ENCODE measurements at regions not wholly inside any gene's neighbourhood (a gene's known extent, or its start where the extent isn't known, plus 50 kb on each side); places are given as distances from the start of the nearest gene placed in this dataset.

DNA sequence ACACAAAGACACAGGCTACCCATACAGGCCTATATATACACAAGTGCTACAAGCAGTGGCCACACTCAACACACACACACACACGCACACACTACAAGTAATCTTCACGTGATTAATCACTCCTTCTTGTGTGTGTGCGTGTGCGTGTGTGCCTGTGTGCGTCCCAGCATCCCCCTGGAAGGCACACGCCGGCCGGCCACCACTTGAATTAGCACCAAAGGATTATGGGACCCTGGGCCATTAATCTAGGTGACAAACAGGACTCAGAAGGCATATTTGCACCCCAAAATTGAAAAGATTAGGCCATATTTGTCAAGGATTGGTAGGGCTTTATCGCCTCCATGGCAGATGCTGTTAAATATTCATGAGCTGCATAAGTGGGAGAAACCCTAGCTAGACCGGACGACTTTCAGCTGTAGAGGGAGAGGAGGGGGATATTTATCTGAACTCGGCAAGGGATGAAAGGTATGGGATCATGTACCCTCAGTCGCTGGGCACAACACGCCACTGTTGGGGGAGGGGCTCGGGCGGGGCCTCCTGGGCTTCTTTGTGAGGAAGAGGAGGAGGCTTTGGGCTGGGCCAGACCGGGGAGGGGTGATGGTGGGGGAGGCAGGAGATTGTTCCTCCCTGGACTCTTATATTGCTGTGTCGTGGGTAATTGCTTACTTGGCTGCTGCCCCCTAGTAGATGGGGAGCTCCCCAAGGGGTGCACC lies 89.6 kb upstream of the LHX5 start:
- H3K4me3 ChIP-seq = no peak overlapping the region
- TF ChIP-seq, protein P1, sequence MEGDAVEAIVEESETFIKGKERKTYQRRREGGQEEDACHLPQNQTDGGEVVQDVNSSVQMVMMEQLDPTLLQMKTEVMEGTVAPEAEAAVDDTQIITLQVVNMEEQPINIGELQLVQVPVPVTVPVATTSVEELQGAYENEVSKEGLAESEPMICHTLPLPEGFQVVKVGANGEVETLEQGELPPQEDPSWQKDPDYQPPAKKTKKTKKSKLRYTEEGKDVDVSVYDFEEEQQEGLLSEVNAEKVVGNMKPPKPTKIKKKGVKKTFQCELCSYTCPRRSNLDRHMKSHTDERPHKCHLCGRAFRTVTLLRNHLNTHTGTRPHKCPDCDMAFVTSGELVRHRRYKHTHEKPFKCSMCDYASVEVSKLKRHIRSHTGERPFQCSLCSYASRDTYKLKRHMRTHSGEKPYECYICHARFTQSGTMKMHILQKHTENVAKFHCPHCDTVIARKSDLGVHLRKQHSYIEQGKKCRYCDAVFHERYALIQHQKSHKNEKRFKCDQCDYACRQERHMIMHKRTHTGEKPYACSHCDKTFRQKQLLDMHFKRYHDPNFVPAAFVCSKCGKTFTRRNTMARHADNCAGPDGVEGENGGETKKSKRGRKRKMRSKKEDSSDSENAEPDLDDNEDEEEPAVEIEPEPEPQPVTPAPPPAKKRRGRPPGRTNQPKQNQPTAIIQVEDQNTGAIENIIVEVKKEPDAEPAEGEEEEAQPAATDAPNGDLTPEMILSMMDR (IDR thresholded peaks at IDR 0.05) = no peak
- DNase-seq = no peak
- H3K27ac ChIP-seq = no peak overlapping the region
- no peaks in the 10 kb centered on the region for H3K4me1 ChIP-seq
- ATAC-seq = no peak
- peaks cover 0 to 49% (median 32%) of the 10 kb centered on the region in 7 donors for H3K27me3 ChIP-seq
- H3K9me3 ChIP-seq = peaks cover 0 to 1% (median 0%) of the 10 kb centered on the region in 11 donors
- no peaks in the 10 kb centered on the region for H3K36me3 ChIP-seq
- intact Hi-C loops (cut with DNase I) = no loop called here
- 56 to 66% methylated on average over 18 of the region's 18 CpGs for WGBS, 2 donors

DNA sequence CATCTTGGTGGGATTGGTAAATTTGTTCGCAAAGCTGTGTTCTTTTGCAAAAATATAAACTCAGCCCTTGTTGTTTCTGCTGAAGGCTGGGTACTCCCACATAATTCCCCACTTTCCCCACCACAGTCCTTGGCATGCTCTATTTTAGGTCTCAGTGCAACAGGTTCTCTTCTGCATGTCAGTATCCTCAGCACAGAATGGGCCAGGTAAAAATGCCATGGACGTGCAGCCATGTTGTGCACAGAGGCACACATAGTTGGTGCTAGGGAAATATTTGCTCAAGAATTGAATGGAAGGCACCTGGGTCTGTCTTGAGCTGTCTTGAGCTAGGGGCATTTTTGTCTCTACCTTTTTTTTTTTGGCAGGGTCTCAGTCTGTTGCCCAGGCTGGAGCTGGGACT lies 87.8 kb upstream of the LHX5 start:
- no peaks in the 10 kb centered on the region for H3K36me3 ChIP-seq
- no peak overlapping the region for H3K27ac ChIP-seq
- intact Hi-C loops (cut with DNase I) = no loop called here
- no peak for ATAC-seq
- TF ChIP-seq, protein P1 (IDR thresholded peaks at IDR 0.05) = no peak
- no peak overlapping the region for H3K4me3 ChIP-seq
- peaks cover 0 to 52% (median 31%) of the 10 kb centered on the region in 7 donors for H3K27me3 ChIP-seq
- 80 to 83% methylated on average over 2 of the region's 2 CpGs for WGBS, 2 donors
- no peak for DNase-seq
- peaks cover 0 to 9% (median 0%) of the 10 kb centered on the region in 11 donors for H3K9me3 ChIP-seq
- H3K4me1 ChIP-seq = no peaks in the 10 kb centered on the region

DNA sequence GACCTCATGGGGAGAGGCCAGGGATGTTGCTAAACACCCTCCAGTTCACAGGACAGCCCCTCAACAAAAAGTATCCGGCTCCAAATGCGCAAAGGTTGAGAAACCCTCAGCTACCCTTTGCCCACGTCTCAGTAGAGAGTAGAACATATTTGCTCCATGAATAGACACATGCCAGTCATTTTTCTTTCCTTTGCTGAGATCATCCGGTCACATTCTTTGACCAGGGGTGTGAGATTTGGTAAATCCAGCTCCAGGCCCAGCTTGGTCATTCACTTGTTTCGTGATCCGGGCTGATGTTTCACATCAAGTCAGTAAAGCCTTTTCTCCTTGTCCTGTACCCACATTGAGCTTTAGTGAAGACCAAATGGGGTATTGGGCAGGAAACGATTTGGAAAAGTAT lies 83.6 kb upstream of the LHX5 start:
- Histone ChIP-seq H3K4me3 (no peak overlapping the region), H3K27me3 (peaks cover 0 to 52% (median 26%) of the 10 kb centered on the region in 7 donors), H3K4me1 (no peaks in the 10 kb centered on the region), H3K27ac (no peak overlapping the region), H3K36me3 (no peaks in the 10 kb centered on the region), H3K9me3 (peaks cover 0 to 20% (median 0%) of the 10 kb centered on the region in 11 donors)
- intact Hi-C loops (cut with DNase I) = no loop called here
- DNase-seq = no peak
- TF ChIP-seq, protein P1 (IDR thresholded peaks at IDR 0.05) = no peak
- ATAC-seq = no peak
- 68 to 71% methylated on average over 7 of the region's 7 CpGs for WGBS, 2 donors

DNA sequence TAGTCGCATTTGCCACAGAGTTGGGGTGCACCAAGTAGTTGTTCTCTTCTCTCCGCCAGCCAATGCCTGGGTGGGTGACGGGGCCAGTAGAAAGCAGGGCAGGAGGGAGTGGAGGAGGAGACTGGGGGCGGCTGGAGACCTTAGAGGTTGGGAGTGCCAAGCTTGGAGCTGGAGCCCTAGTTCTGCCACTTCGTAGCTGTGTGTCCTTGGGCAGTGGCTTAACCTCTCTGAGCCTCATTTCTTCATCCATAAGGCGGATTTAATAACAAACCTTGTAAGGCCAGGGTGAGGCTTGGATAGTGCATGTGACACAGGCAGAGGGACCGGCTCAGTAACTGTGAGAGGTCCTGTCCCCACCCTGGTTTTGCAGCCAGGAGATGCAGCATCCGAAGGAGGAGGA lies 81.1 kb upstream of the LHX5 start:
- peaks cover 0 to 56% (median 23%) of the 10 kb centered on the region in 7 donors for H3K27me3 ChIP-seq
- TF ChIP-seq, protein P1 (IDR thresholded peaks at IDR 0.05) = no peak
- no peak overlapping the region for H3K27ac ChIP-seq
- whole genome bisulfite sequencing, 2 donors = 79 to 82% methylated on average over 8 of the region's 8 CpGs
- H3K4me1 ChIP-seq = no peaks in the 10 kb centered on the region
- peaks cover 0 to 33% (median 0%) of the 10 kb centered on the region in 11 donors for H3K9me3 ChIP-seq
- ATAC-seq (no peak), DNase-seq (no peak)
- intact Hi-C loops (cut with DNase I) = no loop called here
- H3K4me3 ChIP-seq = no peak overlapping the region
- H3K36me3 ChIP-seq = no peaks in the 10 kb centered on the region
